HPDE6-E6E7 (cell line): ENCODE measurements at regions not wholly inside any gene's neighbourhood (a gene's known extent, or its start where the extent isn't known, plus 50 kb on each side); places are given as distances from the start of the nearest gene placed in this dataset.
"Not testable (repeated sequence)": the region's sequence is repeated elsewhere in the genome, so short reads cannot be mapped to it uniquely, and the experiment has no call there.

Source experiments
- DNase-seq: peaks from one replicate; pipeline ENCODE4 v3.0.0; 2011; ENCODE audit warnings: missing footprints; ENCODE audit errors: extremely low spot score

DNA sequence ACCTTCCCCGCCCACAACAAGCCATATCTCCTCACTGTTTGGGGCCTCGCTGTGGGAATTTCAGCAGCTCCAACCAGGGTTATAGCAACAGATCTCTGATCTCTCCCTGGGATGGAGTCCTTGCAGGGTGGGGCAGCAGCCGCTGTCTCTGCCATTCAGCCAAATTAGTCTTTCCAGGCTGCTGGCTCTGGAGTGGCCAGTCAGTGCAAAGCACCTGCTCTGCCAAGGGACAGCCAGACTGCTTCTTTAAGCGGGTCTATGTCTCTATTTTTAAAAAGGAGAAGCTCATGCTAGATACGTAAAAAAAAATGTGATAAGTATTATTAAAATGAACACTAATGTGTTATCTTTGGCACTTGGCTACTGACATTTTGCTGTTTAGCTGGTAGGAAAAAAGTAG is 380.2 kb downstream of the CDH10 start:
- DNase-seq, result no peak

DNA sequence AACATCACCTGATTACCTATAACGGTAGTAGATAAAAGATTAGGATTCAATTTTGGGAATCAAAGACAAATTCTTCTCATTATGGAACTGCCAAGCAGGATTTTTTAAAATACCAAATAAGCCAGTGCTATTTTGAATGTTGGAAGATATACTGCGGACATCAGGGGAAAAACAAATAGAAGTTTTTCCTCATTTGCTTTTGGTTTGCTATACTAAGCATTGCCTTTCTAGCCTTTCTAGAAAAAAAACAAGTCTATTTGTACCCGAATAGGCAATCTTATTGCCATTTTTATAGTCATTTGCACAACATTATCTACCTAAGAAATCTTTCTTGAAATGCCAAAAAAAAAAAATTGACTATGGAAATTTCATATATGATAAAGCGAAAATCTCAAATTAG is 379.5 kb downstream of the CDH10 start:
- DNase-seq, result no peak

DNA sequence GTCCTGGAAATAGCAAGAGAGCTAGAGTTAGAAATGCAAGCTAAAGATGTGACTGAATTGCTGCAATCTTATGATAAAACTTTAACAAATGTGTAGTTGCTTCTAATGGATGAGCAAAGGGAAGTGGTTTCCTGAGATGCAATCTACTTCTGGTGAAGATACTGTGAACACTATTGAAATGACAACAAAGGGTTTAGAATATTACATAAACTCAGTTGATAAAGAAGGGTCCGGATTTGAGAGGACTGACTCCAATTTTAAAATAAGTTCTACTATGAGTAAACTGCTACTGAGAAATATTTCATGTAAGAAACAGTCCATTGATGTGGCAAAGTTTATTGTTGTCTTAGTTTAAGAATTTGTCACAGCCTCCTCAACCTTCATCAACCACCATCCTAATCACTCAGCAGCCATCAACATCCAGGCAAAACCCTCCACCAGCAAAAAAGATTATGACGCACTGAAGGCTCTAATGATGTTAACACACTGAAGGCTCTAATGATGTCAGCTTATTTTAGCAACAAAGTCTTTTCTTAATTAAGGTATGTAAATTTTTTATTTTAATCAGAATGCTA is 376.2 kb downstream of the CDH10 start:
- no peak for DNase-seq

DNA sequence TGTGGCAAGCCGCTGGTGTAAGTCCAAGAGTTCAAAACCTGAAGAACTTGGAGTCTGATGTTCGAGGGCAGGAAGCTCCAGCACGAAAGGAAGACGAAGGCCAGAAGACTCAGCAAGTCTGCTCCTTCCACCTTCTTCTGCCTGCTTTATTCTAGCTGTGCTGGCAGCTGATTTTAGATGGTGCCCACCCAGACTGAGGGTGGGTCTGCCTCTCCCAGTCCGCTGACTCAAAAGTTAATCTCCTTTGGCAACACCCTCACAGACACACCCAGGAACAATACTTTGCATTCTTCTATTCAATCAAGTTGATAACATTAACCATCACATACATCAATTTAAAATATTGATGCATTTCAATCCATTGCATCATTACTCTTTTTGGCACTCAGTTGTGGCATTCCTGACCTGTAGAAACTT is 373.1 kb downstream of the CDH10 start:
- DNase-seq, result not testable (repeated sequence)

DNA sequence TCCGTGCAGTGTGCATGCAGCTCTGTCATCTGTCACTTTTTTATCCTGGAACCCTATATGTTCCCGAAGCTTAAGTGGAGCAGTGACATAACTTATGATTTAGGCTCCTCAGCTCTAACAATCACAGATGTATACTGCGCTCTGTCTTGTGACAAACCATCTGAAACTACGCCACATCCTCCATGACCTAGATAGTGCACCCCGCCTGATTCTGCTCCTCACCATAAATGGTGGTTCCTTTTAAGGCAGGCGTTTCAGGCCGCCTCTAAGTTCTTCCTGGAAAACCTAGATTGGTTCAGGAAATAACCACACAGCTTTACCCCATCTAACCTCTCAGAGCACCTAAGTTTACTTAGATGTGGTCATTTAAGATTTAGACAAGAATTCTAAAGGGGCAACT is 372.0 kb downstream of the CDH10 start:
- no peak for DNase-seq

DNA sequence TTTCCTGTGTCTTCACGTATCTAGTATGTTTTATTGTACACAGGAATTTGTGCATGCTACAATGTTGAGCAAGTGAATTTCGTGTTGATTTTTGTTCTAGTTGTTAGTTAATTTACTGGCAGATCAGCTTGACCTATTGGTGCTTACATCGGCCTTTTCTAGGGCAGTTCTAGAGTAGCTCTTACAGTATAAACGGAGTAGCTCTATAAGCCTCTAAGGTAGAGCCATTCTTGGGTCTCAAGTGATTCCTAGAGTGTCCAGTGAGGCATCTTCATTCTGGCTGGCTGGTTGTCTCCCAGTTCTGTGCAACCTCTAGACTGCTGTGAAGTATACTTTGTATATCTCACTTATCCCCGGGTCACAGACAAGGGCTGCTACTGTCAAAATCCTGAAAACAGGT is 364.6 kb downstream of the CDH10 start:
- DNase-seq, result no peak

DNA sequence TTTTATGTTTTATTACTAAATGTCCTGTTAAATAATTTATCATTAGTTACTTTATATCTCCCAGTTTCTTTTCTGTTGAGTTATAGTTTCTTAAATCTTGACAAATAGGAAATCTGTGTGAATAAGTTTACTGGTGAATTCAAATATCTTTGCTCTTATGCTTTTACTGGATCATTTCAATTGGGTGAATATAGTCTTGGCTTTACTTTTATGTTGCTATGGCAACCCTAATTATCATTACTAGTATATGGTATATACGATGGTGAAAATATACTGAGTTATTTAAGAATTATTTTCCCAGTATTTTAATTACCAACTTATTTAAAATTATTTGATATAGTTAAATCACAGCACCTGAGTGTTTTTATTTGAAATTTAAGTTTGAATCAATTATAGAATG is 363.0 kb downstream of the CDH10 start:
- DNase-seq, result no peak

DNA sequence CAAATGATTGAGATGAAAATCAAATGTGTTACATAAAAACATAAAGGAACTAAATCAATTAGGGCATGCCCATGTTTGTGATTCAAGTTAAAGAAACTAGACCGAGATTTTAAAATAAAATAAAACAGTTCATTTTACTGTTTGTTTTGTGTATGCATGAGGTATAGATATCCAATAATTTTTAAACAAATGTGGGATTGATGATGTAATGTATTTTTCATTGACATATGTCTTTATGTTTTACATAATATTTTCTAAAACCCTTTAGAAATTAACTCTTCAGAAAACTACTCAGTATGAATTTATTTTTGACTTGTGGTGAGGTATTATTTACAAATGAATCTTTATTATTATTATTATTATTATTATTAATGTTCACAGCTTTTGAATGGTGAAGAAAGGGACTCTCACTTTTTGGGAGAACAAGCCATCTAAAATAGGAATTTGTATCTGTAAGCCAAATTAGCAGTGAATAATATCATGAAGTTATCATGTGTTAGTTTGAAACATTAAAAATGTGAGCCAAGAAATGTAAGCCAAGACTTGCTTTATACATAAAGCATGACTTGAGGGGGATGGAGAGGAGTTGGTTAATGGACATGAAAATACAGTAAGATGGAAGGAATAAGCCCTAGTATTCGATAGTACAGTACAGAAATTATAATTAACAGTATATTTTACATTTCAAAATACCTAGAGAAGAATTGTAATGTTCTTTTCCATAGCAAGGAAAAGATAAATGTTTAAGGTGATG is 355.0 kb downstream of the CDH10 start:
- no peak for DNase-seq

DNA sequence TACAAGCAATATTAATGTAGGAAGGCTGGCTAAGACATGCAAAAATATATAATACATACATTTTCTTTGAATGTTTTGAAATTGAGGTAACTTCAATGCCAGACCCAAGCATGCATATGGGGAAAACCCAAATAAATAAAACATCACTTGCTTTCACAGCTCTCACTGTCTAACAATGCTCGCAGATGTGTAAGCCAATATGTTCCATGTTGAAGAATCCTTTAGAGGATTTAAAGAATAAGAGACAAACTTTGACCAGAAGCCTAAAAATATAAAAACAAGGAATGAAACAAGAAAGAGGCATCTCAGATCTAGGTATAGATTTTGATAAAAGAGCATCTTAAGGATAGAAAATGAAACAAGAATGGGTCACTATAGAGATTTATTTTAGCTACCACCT is 354.2 kb downstream of the CDH10 start:
- DNase-seq, result no peak

DNA sequence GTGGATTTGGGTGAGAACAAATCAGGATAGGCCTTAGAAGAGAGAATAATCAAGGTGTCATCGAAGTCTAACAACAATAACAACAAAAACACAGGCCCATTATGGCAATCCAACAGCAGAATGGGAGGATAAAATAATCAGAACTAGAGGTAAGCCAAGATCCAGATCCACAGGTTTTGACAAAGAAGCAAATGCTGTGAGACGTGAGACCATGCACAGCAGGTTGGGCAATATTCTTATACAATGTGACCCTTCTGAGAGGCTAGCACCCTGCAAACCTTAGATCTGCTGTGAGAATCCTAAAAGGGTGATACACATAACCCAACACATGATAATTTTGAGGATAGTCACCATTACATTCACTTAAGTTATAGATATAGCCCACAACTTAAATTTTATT is 352.9 kb downstream of the CDH10 start:
- no peak for DNase-seq

DNA sequence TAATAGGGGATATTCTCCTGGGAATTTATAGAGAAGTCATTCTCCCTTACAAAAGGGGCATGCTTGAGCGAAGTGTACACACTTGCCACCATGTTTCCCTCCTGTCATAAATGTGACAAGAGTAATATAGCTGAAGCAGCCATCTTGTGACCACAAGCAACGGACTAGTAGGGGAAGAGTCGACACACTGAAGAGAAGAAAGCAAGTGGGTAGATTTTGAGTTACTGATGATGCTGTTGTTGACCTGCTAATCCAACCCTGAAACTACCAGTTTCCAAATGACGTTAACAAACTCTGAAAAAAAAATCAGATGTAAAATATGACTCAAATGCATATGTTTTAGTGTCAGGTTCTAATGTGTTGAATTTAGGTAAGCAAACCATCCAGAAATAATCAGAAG is 350.4 kb downstream of the CDH10 start:
- DNase-seq, result no peak

DNA sequence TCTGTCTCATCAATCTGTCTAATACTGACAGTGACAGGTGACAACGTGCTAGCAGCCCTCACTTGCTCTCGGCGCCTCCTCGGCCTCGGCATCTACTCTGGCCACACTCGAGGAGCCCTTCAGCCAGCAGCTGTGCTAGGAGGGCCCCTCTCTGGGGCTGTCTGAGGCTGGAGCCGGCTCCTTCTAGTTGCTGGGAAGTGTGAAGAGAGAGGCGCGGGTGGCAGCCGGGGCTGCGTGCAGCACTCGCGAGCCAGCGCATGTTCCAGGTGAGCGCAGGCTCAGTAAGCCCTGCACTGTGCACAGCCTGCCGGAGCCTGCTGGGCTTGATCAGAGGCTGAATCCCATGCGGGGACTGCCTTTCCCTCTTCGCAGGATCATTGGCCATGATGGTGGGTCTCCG is 330.7 kb downstream of the CDH10 start:
- no peak for DNase-seq

DNA sequence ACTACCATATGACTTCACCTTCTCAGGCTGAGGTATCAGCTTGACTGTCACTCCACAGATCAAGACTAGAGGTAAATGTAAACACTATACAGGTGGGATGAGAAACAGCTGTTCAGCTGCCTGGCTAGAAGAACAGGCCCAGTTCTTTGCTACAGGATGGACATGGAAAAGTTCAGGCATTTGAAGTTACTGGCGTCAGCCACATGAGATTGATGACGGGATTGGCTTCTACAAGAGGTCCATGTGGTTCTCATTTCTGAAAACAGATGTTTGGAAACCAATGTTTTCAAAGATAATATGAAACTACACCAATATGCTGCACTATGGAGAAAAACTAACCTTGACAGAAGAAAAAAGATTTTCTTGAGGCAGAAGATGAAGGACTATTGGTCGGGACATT is 324.1 kb downstream of the CDH10 start:
- DNase-seq, result no peak

DNA sequence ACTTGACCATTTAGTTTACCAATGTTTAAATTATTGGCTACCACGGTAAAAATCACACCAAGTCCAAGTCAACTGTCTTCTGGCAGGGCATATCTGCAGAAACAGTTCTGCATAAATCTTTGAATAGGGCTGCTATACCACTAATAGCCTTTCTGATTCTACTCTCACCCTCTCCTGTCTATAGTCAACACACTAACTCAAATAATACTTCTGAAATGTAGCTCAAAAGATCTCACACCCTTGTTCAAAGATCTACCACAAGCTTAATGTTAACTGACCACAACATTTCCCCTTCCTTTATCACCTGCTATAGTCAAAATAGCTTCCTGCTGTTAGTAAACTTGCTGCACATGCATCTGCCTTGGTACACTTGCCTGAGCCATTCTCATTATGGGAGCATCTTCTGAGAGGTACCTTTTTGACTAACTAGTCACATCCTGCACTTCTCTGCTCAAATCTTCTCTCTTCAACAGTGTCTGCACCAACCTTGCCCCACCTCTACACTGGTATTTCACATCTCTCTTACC is 319.4 kb downstream of the CDH10 start:
- DNase-seq, result no peak

DNA sequence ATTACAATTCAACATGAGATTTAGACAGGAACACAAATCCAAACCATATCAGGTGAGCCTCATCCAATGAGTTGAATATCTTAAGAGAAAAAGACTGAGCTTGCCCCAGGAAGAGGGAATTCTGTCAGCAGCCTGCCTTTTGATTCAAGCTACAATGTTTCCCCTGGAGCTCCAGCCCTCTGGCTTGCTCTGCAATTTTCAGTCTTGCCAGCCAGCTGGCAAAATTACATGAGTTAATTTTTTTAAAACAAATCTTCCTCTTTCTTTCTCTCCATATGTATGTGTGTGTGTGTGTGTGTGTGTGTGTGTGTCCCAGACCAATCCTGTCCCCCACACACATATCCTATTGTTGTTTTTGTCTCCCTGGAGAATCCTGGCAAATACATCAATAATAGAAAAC is 313.2 kb downstream of the CDH10 start:
- DNase-seq, result no peak

DNA sequence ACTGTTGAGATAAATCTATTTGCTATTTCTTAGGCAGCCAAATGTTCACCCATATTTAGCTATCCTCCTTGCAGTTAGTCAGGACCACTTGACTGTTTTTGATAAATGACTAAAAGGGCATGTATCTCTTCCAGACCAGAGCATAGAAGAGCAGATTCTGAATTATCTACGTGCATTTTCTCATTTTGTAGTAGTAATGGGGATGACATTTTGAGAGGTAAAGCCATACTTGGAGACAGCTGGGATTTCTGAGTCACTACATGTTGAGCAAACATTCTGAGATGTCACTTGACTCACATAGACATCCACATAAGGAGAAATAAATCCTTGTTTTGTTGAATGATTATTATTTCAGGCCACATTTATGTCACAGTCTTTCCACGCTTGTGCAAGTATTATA is 297.6 kb downstream of the CDH10 start:
- DNase-seq, result no peak

DNA sequence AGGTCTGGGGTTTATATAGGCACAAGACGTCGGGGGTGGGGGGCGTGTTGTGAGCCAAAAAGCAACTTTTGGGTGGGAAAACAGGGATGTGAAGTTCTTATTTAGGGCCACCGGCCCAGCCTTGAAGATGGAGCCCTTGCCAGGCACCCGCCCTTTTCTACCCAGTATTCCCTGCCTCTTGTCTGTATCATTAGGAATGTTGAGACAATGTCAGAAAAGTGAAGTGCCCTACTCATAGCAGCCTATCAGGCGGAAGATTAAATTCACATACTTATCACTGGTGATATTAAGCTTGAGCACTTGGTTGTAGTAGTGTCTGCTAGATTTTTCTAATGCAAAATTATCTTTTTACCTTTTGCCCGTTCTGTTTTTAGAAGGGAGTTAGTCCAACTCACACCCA is 293.5 kb downstream of the CDH10 start:
- DNase-seq, result no peak

DNA sequence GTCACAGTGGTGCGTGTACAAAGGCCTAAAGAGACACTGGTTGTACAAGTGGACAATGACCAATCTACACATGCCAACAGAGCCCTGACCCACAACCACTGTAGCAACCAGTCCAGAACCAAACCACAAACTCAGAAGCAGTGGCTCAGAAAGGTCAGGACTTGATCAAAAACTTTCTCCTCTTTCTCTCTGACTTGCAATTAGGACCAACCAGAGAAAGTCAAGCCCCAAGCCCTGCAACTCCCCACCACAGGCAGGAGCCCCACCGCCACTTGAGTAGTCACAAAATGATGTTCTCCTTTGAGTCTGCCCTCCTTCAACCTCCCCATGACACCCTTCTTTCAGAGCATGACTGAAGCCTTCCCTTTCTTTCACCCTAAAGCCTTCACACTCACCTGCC is 291.8 kb downstream of the CDH10 start:
- DNase-seq, result no peak

DNA sequence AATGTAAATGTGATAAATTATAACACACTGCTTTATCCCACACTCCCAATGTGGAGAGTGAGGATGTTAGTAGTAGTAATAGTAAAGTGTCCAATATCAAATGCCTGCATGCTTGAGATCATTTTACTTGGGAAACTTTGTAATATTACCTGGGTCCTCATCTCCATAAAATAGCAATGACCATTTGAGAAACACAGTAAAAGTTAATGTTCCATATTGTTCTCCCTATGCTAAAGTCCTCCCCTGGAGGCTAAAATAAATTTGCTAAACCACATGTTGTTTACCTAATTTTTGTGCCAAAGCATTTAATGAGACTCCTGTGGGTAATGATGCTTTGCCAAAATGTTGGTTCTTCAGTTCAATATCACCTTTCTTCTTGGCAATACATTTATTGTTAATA is 291.2 kb downstream of the CDH10 start:
- no peak for DNase-seq

DNA sequence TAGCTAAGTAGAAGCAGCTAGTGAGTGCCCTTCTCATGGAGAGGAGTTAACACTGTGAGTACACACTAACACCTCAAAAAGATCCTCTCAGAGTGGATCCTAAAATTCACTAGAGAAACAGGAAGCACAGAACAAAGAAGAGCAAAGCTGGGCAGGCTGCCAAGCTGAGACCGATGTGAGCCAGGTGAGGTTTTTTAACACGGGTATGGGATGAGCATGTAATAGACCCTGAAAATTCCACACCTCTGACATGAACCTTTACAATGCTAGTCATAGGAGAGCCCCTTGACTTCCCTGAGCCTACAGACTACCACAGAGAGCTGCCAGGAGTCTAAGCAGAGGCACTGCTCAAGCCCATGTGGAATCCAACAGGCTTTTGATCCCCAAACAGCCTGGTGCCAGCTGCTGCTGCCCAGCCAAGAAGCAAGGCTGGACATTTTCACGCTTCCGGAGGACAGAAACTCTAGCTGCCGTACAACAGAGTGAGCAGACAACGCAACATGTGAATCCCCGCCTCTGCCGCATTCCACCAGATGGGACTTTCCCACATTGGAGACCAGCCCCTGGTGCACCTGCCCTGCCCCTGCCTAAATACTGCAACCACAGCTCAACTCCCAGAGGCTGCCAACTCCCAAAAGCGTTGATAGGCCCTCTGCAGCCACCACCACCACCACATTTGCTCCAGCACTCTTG is 280.8 kb downstream of the CDH10 start:
- peak; percentile 9 for DNase-seq

DNA sequence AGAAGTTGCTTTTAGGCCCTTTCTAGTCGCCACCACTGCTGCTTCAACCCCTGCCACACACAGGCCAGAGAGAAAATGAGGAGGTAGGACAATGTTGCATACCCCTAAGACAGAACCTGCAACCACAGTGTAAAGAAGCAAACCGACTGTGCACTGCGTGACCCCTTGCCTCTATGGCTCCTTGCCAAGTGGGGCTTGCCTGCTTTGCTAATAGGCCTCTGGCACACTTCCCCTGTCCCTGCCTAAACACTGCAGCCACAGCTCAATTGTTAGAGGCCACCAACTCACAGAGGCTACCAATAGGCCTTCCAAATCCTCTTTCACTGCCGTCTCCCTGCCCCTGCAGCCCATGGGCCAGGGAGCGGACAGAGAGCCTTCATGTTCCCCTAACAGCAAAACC is 280.1 kb downstream of the CDH10 start:
- no peak for DNase-seq

DNA sequence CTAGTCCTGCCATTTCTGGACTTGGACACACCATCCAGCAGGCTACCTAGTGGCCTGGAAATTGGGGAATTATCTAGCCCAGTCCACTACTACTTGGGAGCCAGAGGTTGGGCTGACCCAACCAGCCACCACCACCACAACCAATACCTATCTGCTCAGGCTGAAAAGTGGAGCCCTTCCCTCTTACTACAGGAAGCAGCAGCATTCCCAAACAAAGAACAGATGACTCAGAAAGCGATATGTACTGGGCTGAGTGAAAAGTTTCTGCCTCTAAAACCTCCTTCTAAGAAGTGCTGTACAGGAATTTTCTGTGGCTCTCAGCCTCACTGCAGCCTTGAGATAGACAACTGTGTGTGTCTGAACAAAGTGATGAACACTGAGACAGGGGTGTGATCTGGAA is 279.4 kb downstream of the CDH10 start:
- peak; percentile 25 for DNase-seq

DNA sequence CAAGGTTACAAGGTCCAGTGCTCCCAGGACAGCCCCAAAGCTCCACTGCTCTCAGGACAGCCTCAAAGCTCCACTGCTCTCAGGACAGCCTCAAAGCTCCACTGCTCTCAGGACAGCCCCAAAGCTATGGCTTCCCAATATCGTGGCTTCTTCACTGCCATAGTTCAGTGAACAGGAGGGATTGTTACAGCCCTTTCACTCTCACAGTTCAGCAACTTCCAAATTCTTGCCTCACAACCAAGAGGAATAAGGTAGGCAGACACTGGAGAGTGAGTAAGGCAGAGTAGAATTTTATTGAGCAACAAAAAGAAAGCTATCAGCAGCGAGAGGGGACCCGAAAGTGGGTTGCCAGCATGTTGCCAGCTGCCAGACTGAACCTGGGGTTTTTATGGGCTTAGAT is 277.6 kb downstream of the CDH10 start:
- no peak for DNase-seq
